ENCODE measurements at regions not wholly inside any gene's neighbourhood (a gene's known extent, or its start where the extent isn't known, plus 50 kb on each side); places are given as distances from the start of the nearest gene placed in this dataset.
"Not testable (repeated sequence)": the region's sequence is repeated elsewhere in the genome, so short reads cannot be mapped to it uniquely, and the experiment has no call there.

DNA sequence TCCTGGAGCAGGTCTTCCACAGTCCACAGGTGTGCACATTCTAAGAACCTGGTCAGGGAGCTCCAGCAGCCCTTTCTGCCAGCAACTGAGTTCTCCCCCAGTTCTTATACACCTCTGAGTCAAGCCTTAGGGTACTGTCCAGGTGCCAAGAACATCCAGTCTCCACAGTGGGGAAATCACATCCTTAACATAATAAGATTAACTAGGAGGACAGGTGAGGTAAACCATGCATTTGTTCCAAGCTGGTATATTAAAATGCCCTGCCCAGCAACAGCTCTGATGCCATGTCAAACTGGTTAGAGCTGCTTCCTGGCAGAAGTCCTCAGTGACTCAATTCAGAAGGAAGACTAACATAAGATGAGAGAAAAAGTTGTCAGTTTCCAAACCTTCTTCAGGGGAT lies 303.9 kb upstream of the SGK1 start:
- no peak overlapping the region for H3K4me3 ChIP-seq (ENCODE audit: control insufficient read depth, low read depth, low read length)
- peak; percentile 31 for DNase-seq (ENCODE audit: low read depth)
- no peak for TF ChIP-seq CTCF (conservative IDR thresholded peaks at IDR 0.05; ENCODE audit: control insufficient read depth, insufficient read depth, low read depth, low read length)

- no peak overlapping the region for H3K4me3 ChIP-seq (ENCODE audit: control insufficient read depth, low read depth, low read length)
- peak; percentile 88 for DNase-seq (ENCODE audit: low read depth)
- TF ChIP-seq CTCF (conservative IDR thresholded peaks at IDR 0.05; ENCODE audit: control insufficient read depth, insufficient read depth, low read depth, low read length): no peak
Observed at GRCh38 chr6:134619789-134620188, 301.9 kb upstream of the SGK1 start.

- no peak overlapping the region for H3K4me3 ChIP-seq (ENCODE audit: control insufficient read depth, low read depth, low read length)
- DNase-seq (ENCODE audit: low read depth): no peak
- no peak for TF ChIP-seq CTCF (conservative IDR thresholded peaks at IDR 0.05; ENCODE audit: control insufficient read depth, insufficient read depth, low read depth, low read length)
Observed at GRCh38 chr6:134619077-134619476, 301.2 kb upstream of the SGK1 start.

DNA sequence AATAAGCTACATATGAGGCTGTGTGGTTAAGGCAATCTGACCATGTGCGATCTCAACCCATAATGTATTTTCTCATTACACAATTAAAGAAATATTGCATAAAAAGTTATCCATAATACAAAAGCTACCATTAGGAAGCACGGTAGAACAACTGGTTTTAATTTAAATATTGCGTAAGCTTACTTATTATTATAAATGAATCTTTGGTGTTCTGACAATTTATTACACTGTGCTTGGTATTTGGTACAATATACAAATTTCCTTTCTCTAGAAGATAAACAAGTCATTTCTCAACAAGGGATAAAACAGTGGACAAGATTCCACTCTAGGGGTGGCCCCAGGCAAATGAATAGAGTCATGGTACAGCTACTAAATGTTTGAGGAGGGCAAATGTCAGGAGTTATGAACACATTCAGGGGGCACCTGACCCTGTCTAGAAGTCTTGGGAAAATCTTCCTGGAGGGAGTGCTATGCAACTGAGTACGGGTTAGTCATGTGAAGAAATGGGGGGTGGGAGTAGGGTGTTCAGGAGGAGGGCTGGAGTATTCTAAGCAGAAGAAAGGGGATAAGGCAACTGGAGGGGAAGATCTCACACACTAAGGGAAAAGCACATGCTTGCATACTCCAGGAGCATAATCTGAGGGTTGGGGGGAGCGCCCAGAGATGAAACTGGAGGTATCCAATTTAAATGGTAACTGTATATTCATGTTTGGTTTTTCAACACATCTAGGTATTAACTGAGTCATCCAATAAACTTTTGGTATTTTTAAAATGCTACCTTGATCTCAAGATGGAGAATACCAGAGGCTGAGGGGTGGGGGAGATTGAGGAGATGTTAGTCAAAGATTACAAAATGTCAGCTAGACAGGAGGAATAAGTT lies 296.9 kb upstream of the SGK1 start:
- TF ChIP-seq CTCF (conservative IDR thresholded peaks at IDR 0.05; ENCODE audit: control insufficient read depth, insufficient read depth, low read depth, low read length): no peak

GRCh38 chr6:134612128-134612527 lies 294.2 kb upstream of the SGK1 start:
- not testable (repeated sequence) for DNase-seq (ENCODE audit: low read depth); H3K4me3 ChIP-seq (ENCODE audit: control insufficient read depth, low read depth, low read length)

More for the DNA sequence above, 296.9 kb upstream of the SGK1 start:
- H3K4me3 ChIP-seq (ENCODE audit: control insufficient read depth, low read depth, low read length): no peak overlapping the region
- DNase-seq (ENCODE audit: low read depth): peak; percentile 72

DNA sequence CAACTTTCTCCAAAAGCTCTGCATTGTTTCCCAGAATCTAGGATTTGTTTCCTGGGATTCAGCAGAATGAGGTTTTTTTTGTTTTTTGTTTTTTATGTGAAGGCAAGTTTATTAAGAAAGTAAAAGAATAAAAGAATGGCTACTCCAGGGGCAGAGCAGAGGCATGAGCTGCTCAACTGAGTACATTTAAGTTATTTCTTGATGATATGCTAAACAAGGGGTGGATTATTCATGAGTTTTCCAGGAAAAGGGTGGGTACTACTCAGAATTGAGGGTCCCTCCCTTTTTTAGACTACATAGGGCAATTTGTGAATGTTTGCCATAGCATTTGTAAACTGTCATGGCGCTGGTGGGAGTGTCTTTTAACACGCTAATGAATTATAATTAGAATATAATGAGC lies 292.5 kb upstream of the SGK1 start:
- no peak overlapping the region for H3K4me3 ChIP-seq (ENCODE audit: control insufficient read depth, low read depth, low read length)
- TF ChIP-seq CTCF (conservative IDR thresholded peaks at IDR 0.05; ENCODE audit: control insufficient read depth, insufficient read depth, low read depth, low read length): no peak
- DNase-seq (ENCODE audit: low read depth): no peak

DNA sequence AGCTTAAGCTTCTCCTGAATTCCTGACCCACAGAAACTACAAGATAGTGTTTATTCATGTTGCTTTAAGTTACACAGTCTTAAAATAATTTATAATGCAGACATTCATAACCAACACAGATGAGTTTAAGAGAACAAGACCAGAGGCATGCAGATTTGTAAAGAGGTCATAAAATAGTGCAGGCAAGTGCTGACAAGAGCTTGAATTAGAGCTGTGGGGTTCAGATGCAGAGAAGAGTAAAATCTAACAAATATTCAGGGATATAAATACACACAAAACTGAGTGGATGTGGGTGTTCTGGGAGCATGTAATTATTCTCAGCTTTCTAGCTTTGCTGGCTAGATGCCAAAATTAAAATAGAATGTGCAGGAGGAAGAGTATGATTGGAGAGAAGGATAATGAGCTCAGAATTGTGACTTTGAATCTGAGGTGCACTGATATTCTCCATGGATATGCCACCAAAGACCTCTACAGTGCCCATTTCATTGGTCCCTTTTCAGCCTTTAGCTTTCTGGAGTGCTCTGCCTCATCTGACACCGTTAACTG lies 291.9 kb upstream of the SGK1 start:
- no peak overlapping the region for H3K4me3 ChIP-seq (ENCODE audit: control insufficient read depth, low read depth, low read length)
- TF ChIP-seq CTCF (conservative IDR thresholded peaks at IDR 0.05; ENCODE audit: control insufficient read depth, insufficient read depth, low read depth, low read length): no peak
- no peak for DNase-seq (ENCODE audit: low read depth)

Data from fibroblast of mammary gland (primary cell).